ENCODE measurements at regions not wholly inside any gene's neighbourhood (a gene's known extent, or its start where the extent isn't known, plus 50 kb on each side); places are given as distances from the start of the nearest gene placed in this dataset.

GRCh38 chr3:132963786-132964185, 74.4 kb upstream of the TMEM108 start:
- TF ChIP-seq, protein P1, sequence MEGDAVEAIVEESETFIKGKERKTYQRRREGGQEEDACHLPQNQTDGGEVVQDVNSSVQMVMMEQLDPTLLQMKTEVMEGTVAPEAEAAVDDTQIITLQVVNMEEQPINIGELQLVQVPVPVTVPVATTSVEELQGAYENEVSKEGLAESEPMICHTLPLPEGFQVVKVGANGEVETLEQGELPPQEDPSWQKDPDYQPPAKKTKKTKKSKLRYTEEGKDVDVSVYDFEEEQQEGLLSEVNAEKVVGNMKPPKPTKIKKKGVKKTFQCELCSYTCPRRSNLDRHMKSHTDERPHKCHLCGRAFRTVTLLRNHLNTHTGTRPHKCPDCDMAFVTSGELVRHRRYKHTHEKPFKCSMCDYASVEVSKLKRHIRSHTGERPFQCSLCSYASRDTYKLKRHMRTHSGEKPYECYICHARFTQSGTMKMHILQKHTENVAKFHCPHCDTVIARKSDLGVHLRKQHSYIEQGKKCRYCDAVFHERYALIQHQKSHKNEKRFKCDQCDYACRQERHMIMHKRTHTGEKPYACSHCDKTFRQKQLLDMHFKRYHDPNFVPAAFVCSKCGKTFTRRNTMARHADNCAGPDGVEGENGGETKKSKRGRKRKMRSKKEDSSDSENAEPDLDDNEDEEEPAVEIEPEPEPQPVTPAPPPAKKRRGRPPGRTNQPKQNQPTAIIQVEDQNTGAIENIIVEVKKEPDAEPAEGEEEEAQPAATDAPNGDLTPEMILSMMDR (IDR thresholded peaks at IDR 0.05 in 4 of 5, conservative IDR thresholded peaks at IDR 0.05 in 1 of 5), result no peak
- no peak for TF ChIP-seq POLR2A (IDR thresholded peaks at IDR 0.05)
